T follicular helper cell (primary cell): ENCODE measurements at regions not wholly inside any gene's neighbourhood (a gene's known extent, or its start where the extent isn't known, plus 50 kb on each side); places are given as distances from the start of the nearest gene placed in this dataset.

Source experiments
- DNase-seq: peaks from one replicate; pipeline ENCODE4 v3.0.0-alpha.2; 2020; ENCODE audit warnings: low read depth

GRCh38 chr4:13316354-13316753 is 167.8 kb downstream of the RAB28 start:
- no peak for DNase-seq

- no peak for DNase-seq
Observed at GRCh38 chr4:13313856-13314255, 170.3 kb downstream of the RAB28 start.

DNA sequence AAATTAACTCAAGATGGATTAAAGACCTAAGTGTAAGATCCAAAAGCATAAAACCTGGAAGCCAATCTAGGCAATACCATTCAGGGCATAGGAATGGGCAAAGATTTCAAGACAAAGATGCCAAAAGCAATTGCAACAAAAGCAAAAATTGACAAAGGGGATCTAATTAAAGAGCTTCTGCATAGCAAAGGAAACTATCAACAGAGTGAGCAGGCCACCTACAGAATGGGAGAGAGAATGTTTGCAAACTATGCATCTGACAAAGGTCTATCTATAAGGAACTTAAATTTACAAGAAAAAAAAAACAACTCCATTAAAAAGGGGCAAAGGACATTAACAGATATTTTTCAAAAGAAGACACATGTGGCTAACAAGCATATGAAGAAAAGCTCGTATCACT is 171.9 kb downstream of the RAB28 start:
- no peak for DNase-seq

GRCh38 chr4:13309751-13310150 is 174.4 kb downstream of the RAB28 start:
- no peak for DNase-seq

DNA sequence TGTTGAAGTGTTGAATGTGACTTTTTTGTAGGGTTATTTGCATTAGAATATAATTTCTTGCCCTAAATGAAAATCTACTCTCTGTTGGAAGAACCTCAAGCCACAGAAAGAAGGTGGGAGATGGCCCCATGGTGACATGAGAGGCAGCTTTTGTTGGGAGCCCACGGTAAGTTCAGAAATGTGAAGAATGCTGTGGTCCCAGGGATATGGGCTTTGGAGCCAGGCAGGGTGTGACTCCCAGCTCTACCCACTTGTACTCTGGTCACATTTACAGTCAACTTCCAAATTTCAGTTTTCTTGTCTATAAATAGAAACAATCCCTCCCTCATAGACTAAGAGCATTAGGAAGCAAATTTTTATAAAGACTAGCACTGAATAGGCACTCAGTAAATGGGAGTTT is 177.8 kb downstream of the RAB28 start:
- DNase-seq = no peak

DNA sequence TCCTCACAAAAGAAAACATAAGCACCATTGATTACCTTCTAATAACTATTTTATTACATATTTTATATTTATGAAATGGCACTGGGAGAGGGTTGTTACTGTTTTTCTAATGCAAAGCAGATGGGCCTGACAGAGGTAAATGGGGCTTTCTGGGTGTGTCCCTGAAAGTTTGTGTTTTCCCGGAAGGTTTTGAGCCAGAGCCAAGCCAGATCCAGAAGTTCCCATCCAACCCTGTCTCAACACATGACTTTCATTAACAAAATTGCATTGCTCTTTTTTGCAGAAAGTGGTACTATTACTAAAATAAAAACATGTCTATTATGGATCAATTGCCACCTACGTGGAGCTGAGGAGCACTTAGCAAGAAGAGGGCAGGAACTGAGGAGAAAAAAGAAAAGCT is 181.3 kb downstream of the RAB28 start:
- no peak for DNase-seq

GRCh38 chr4:13299343-13299742 is 184.8 kb downstream of the RAB28 start:
- no peak for DNase-seq

- no peak for DNase-seq
Observed at GRCh38 chr4:13298655-13299054, 185.5 kb downstream of the RAB28 start.

DNA sequence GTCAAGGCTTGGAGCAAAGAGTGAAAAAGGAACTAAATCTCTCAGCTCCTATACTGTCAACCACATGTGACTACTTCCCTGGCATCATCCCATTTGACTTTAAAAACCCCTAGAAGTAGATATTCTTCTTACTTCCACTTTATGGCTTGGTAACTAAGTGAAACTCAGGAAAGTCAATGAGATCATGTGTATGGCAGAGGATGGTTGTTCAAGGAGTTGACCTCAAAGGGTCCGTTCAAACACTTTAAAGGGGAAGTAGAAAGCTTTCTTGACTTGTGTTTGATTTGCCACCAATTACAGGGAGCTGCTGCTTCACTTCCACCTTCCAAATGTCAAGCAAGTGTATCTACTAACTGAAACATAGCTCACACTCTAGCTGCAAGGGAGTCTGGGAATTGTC is 187.2 kb downstream of the RAB28 start:
- no peak for DNase-seq

GRCh38 chr4:13294961-13295605 is 189.1 kb downstream of the RAB28 start:
- DNase-seq = no peak

- DNase-seq = no peak
Observed at GRCh38 chr4:13292372-13292771, 191.8 kb downstream of the RAB28 start.

- DNase-seq = no peak
Observed at GRCh38 chr4:13289391-13289790, 194.7 kb downstream of the RAB28 start.

GRCh38 chr4:13285336-13285735 is 198.8 kb downstream of the RAB28 start:
- no peak for DNase-seq

GRCh38 chr4:13284932-13285331 is 199.2 kb downstream of the RAB28 start:
- DNase-seq = no peak

DNA sequence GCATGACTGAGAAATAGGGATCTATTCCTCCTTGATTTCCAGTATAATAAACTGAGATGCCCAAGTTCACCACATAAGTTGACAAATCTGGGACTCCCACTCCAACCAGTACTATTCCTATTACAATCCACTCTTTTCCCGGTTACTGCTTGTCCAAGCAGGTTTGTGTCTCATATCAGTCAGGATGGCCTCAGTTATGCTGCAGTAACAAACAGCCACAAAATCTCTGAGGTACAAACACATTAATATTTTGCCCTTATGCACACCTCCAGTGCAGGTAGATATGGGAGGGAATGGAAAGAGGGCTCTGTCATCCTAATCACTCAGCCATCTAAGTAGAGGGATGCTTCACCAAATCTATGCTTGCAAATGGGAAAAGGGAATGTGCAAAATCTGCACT is 207.8 kb downstream of the RAB28 start:
- no peak for DNase-seq

DNA sequence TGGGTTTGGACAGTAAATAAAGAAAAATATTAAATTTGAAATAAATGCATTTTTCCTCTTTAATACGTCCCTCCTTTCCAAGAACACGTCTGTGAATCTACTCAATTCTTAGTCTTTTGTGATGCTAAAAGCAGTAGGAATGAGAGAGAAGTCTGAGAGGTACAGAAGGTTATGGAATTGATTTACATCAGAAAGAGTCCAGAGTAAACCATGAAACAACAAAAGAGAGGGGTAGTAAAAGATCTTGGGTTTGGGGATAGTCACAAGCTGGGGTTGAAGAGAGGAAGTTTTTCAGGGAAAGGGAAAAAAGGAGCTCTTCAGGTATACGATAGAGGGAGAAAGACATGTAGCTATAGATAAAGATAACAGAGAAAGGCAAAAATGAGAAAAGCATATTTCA is 215.4 kb downstream of the RAB28 start:
- no peak for DNase-seq

- DNase-seq = no peak
Observed at GRCh38 chr4:13268165-13268564, 216.0 kb downstream of the RAB28 start.

- no peak for DNase-seq
Observed at GRCh38 chr4:13267091-13267490, 217.0 kb downstream of the RAB28 start.

DNA sequence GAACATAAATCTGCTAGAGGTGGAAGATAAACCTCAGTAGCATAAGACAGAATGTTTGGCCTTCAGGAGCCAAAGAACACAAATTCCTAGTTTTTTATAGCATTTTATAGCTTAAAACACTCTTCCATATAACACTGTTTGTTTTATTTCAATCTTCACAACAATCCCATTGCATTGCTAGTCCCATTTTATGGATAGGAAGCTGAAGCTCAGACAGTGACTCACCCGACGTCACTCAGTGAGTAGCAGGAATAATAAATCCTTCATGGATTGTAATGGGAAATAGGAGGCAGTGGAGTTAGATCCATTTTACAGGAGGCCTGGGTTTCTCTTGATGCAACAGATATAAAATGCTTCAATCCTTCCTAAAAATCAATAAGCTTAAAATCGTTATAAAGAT is 217.5 kb downstream of the RAB28 start:
- no peak for DNase-seq

- no peak for DNase-seq
Observed at GRCh38 chr4:13263967-13264525, 220.1 kb downstream of the RAB28 start.

DNA sequence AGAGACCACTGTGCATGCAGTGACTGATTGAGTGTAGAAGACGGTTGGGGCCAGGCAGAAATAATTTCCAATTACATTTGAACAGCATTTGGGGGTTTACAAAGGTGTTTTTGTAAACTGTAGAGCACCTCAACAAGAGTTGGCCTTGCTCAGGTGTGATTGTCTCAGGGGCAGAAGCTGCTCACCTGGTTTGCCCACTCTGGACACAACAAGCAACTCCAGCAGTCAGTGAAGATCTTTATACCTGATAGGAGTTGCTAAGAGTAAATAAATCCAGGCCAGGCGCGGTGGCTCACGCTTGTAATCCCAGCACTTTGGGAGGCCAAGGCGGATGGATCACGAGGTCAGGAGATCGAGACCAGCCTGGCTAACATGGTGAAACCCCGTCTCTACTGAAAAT is 221.3 kb downstream of the RAB28 start:
- no peak for DNase-seq

DNA sequence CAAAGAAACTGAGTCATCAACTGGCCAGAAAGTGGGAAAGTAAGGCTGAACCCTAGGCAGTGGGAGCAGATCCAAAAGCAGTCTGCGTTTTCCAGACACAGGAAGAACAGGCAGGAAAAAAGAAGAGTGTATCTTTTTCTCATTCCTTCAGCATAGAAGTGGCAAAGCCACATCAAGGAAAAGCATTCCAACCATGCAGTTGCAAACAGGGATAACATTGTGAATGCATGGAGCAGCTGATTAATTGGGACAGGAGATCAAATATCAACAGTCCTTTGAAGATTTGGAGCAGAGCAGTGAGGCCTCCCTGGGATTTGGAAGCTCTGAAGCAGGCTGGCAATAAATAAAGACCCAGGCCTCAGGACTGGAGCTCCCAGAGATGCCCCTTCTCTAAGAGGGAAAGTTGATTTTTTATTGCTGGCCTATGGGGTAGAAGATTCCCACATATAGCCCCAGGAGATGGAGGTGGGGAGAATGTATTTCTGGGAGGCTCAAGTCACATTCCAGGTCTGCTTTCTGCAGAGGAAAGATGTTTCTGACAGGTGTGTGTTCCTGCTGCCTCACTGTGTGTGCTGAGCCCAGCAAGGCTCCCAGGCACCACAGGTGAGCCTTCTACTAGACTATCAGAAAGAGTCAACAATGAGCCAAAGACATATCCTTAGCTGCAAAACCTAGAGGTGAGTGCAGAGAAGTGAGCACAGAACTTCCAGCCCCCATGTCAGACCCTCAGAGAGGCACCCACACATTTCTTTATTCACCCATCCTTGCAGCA is 222.5 kb downstream of the RAB28 start:
- no peak for DNase-seq

GRCh38 chr4:13260513-13260912 is 223.6 kb downstream of the RAB28 start:
- DNase-seq = no peak

DNA sequence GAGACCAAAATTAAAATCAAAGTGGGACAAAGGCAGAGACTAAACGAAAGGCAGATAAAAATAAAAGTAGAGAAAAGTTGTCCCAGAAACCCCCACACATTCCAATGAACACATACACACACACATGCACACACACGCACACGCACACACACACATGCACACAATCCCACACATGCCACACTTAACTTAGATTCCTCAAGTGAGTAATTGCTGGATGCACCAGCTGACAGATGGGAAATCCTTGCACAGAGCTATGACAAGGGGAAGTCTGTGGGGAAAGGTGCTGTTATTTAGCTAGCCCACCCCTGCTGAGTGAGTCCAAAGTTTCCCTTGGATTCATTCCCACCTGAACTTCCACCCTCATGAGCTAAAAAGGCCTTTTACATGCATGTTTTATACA is 233.9 kb downstream of the RAB28 start:
- DNase-seq = no peak
